ENCODE measurements at regions not wholly inside any gene's neighbourhood (a gene's known extent, or its start where the extent isn't known, plus 50 kb on each side); places are given as distances from the start of the nearest gene placed in this dataset.

- Histone ChIP-seq H3K9me3 (replicated peaks; ENCODE audit: control insufficient read depth, insufficient read depth, low read depth, low read length) (no peaks in the 10 kb centered on the region), H3K4me2 (ENCODE audit: insufficient read depth, low read length) (no peak overlapping the region), H3K9me1 (ENCODE audit: control insufficient read depth, insufficient read depth, low read length) (no peaks in the 10 kb centered on the region), H3K27ac (ENCODE audit: extremely low read depth, low read depth, low read length) (no peak overlapping the region), H3K4me3 (no peak overlapping the region), H4K20me1 (replicated peaks; ENCODE audit: control insufficient read depth, insufficient read depth, low read length) (no peaks in the 10 kb centered on the region), H3K9ac (ENCODE audit: insufficient read depth in 1 of 2, low read depth in 2 of 2, low read length in 2 of 2) (no peak overlapping the region), H3K27me3 (ENCODE audit: control insufficient read depth in 2 of 2, insufficient read depth in 2 of 2, low read length in 2 of 2) (no peaks in the 10 kb centered on the region), H3K79me2 (ENCODE audit: control insufficient read depth, insufficient read depth, low read length) (no peaks in the 10 kb centered on the region), H3K4me1 (replicated peaks in 1 of 2; ENCODE audit: control insufficient read depth in 2 of 2, insufficient read depth in 2 of 2, low read length in 2 of 2) (no peaks in the 10 kb centered on the region), H3K36me3 (ENCODE audit: control insufficient read depth, insufficient read depth, low read length) (no peaks in the 10 kb centered on the region), H2AFZ (ENCODE audit: low read depth, low read length) (no peak overlapping the region)
- WGBS (ENCODE audit: insufficient coverage, low coverage, missing lambda C conversion rate) = 0% methylated on average over 3 of the region's 3 CpGs
- intact Hi-C loops (cut with micrococcal nuclease) (no loop called here), in situ Hi-C loops (cut with MboI) (no loop called here)
- no peak for FAIRE-seq
- POLR2A ChIA-PET = no interaction called here
- TF ChIP-seq HMGN3 (IDR thresholded peaks at IDR 0.05; ENCODE audit: borderline replicate concordance, extremely low read depth, insufficient read length, low read depth, low read length) = no peak
- TF ChIP-seq MGA (IDR thresholded peaks at IDR 0.05) = no peak
- TF ChIP-seq MTA1 (IDR thresholded peaks at IDR 0.05; ENCODE audit: borderline replicate concordance) = no peak
- no peak for TF ChIP-seq YBX1 (IDR thresholded peaks at IDR 0.05)
- TF ChIP-seq DMBX1 (CRISPR knock-in tag; IDR thresholded peaks at IDR 0.05; ENCODE audit: borderline replicate concordance) = no peak
- TF ChIP-seq NFATC3 (IDR thresholded peaks at IDR 0.05) = no peak
- no peak for TF ChIP-seq ETV6 (IDR thresholded peaks at IDR 0.05; ENCODE audit: borderline replicate concordance in 1 of 2, low read depth in 2 of 2, low read length in 1 of 2)
- TF ChIP-seq ETV6 (CRISPR knock-in tag; IDR thresholded peaks at IDR 0.05; ENCODE audit: borderline replicate concordance) = no peak
- TF ChIP-seq ZNF431 (CRISPR knock-in tag; IDR thresholded peaks at IDR 0.05) = no peak
- CTCF ChIA-PET (ENCODE audit: low intra/inter-chr PET ratio) = no interaction called here
- no TSS peak for BruUV-seq (replicated peaks)
- DNase-seq (ENCODE audit: extremely low read depth in 1 of 4, low spot score in 3 of 4) = no peak
- no peak for ATAC-seq
These were observed 148.5 kb downstream of the MAGEC1 start for GRCh38 chrX:142052238-142052637.

All from K562 (cell line).